ENCODE measurements at regions not wholly inside any gene's neighbourhood (a gene's known extent, or its start where the extent isn't known, plus 50 kb on each side); places are given as distances from the start of the nearest gene placed in this dataset.
"Not testable (repeated sequence)": the region's sequence is repeated elsewhere in the genome, so short reads cannot be mapped to it uniquely, and the experiment has no call there.

GRCh38 chr9:24067107-24067506 is 241.1 kb upstream of the ELAVL2 start:
- CTCF ChIA-PET (ENCODE audit: low intra/inter-chr PET ratio, low total read pairs), result not testable (repeated sequence)

GRCh38 chr9:24059651-24060050 is 233.6 kb upstream of the ELAVL2 start:
- Histone ChIP-seq H3K4me3 (replicated peaks in 1 of 3; ENCODE audit: insufficient read depth in 1 of 3, low read depth in 2 of 3, low read length in 3 of 3) (no peak overlapping the region), H3K36me3 (replicated peaks in 1 of 2; ENCODE audit: control insufficient read depth in 1 of 2, insufficient read depth in 2 of 2, low read length in 2 of 2) (no peaks in the 10 kb centered on the region), H3K4me1 (ENCODE audit: insufficient read depth, low read length) (no peaks in the 10 kb centered on the region), H3K4me2 (ENCODE audit: low read depth, low read length) (no peak overlapping the region), H3K79me2 (ENCODE audit: insufficient read depth, low read length) (no peaks in the 10 kb centered on the region), H3K27me3 (ENCODE audit: control insufficient read depth in 1 of 2, insufficient read depth in 2 of 2, low read length in 2 of 2) (no peaks in the 10 kb centered on the region), H4K20me1 (ENCODE audit: insufficient read depth, low read length) (no peaks in the 10 kb centered on the region), H3K27ac (ENCODE audit: extremely low read length, insufficient read depth, low read length) (no peak overlapping the region), H3K9ac (ENCODE audit: insufficient read depth, low read depth, low read length) (no peak overlapping the region), H2AFZ (ENCODE audit: low read length) (no peak overlapping the region), H3K9me3 (ENCODE audit: low read length) (peaks cover 93% of the 10 kb centered on the region)
- 0% methylated on average over 2 of the region's 2 CpGs for WGBS (ENCODE audit: low lambda C conversion rate)
- CTCF ChIA-PET (ENCODE audit: low intra/inter-chr PET ratio, low total read pairs), result no interaction called here
- BruUV-seq (replicated peaks), result no TSS peak
- ATAC-seq, result no peak
- intact Hi-C loops (cut with micrococcal nuclease; ENCODE audit: unreplicated experiment) (no loop called here), in situ Hi-C loops (cut with HindIII; ENCODE audit: extremely low pct_ligation_motif_present, low pct_unique_long_range_greater_than_20kb) (no loop called here)
- POLR2A ChIA-PET, result no interaction called here
- TF ChIP-seq ATF3 (CRISPR knock-in tag; IDR thresholded peaks at IDR 0.05) (no peak), ERF (CRISPR knock-in tag; IDR thresholded peaks at IDR 0.05) (no peak), ETS1 (CRISPR knock-in tag; IDR thresholded peaks at IDR 0.05) (no peak), ZNF746 (CRISPR knock-in tag; IDR thresholded peaks at IDR 0.05) (no peak)
- no peak for DNase-seq (ENCODE audit: low spot score)
- no peak for FAIRE-seq

More at GRCh38 chr9:24067107-24067506, 241.1 kb upstream of the ELAVL2 start:
- H3K27me3 ChIP-seq (ENCODE audit: control insufficient read depth in 1 of 2, insufficient read depth in 2 of 2, low read length in 2 of 2); POLR2A ChIA-PET; DNase-seq (ENCODE audit: low spot score); in situ Hi-C loops (cut with HindIII; ENCODE audit: extremely low pct_ligation_motif_present, low pct_unique_long_range_greater_than_20kb); intact Hi-C loops (cut with micrococcal nuclease; ENCODE audit: unreplicated experiment); H3K4me2 ChIP-seq (ENCODE audit: low read depth, low read length); H3K79me2 ChIP-seq (ENCODE audit: insufficient read depth, low read length); ATAC-seq; H3K4me1 ChIP-seq (ENCODE audit: insufficient read depth, low read length); H3K27ac ChIP-seq (ENCODE audit: extremely low read length, insufficient read depth, low read length); BruUV-seq (replicated peaks); H3K9ac ChIP-seq (ENCODE audit: insufficient read depth, low read depth, low read length); H2AFZ ChIP-seq (ENCODE audit: low read length); H4K20me1 ChIP-seq (ENCODE audit: insufficient read depth, low read length); H3K36me3 ChIP-seq (replicated peaks in 1 of 2; ENCODE audit: control insufficient read depth in 1 of 2, insufficient read depth in 2 of 2, low read length in 2 of 2); H3K4me3 ChIP-seq (replicated peaks in 1 of 3; ENCODE audit: insufficient read depth in 1 of 3, low read depth in 2 of 3, low read length in 3 of 3); FAIRE-seq: not testable (repeated sequence)
- WGBS (ENCODE audit: low lambda C conversion rate), result 2% methylated on average over 5 of the region's 5 CpGs
- peaks cover 69% of the 10 kb centered on the region for H3K9me3 ChIP-seq (ENCODE audit: low read length)
